HG02852 (cell line): ENCODE measurements at regions not wholly inside any gene's neighbourhood (a gene's known extent, or its start where the extent isn't known, plus 50 kb on each side); places are given as distances from the start of the nearest gene placed in this dataset.

ENCODE experiments used
- ATAC-seq: cut with Tn5 transposase; IDR thresholded peaks from one replicate; pipeline ENCODE4 v1.9.1; 2021; ENCODE audit warnings: mild to moderate bottlenecking, moderate library complexity; ENCODE audit not compliant: unreplicated experiment

GRCh38 chr3:154775821-154776548 lies 304.1 kb upstream of the MME start:
- no peak for ATAC-seq

GRCh38 chr3:154766765-154767503 lies 313.2 kb upstream of the MME start:
- ATAC-seq, result no peak

- ATAC-seq, result no peak
Measured at GRCh38 chr3:154764856-154765640, 315.1 kb upstream of the MME start.

DNA sequence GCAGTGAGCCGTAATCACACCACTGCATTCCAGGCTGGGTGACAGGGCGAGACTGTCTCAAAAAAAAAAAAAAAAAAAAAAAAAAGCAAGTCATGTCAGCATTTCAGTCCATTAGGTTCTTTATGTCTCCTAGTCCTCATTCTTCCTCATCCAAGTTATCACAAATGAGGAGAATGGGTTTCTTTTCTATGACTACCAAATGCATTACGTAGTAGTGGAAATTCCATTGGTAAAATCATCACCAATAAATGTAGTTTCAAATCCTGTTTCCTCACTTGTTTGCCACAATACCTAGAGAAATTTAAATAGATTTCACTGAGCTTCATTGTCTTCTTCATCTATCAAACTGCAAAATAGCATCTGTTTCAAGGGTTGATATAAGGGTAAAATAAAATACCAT lies 317.6 kb upstream of the MME start:
- ATAC-seq, result no peak

GRCh38 chr3:154759966-154760365 lies 320.2 kb upstream of the MME start:
- ATAC-seq, result no peak

DNA sequence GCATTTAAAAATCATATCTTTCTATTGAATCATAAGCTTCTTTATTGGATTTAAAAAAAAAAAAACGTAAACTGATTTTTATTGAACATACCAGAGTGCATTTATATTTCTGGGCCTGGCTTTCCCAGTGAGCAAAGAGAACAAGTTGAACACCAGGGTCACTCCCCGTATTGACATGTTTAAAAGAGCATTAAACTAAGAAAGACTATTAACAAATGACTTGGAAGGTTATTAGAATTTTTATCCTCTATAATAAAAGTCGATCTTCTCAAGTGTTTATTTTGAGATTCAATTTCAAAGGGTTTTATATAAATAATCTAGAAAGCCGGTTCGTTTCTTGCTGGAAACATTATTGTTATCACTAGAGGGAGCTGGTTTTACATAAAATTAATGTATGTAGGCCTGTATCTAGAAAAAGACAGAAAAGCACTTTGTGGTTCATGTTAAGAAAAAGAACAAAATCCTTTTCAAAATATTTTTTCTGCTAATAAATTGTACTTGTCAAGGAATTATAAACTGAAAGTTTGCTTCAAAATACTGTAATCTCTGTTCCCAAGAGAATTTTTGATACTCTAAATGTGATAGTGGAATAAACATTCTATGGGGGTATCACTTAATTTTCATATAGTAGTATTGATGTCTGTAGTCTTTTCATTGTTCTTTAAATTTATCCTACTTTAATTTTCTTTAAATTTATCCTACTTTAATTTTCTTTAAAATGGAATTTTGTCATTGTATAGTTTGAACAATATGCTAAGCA lies 321.8 kb upstream of the MME start:
- no peak for ATAC-seq

DNA sequence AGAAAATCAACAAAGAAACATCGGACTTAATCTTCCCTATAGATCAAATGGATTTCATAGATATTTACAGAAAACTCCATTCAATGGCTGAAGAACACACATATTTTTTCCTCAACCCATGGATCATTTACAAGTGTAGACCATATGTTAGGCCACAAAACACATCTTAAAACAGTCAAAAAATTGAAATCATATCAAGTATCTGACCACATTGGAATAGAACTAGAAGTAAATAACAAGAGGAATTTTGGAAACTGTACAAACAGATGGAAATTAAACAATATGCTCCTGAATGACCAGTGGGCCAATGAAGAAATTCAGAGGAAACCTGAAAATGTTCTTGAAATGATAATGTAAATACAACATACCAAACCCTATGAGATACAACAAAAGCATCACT lies 323.1 kb upstream of the GPR149 start:
- no peak for ATAC-seq

GRCh38 chr3:154749514-154749913 lies 319.5 kb upstream of the GPR149 start:
- ATAC-seq, result no peak

DNA sequence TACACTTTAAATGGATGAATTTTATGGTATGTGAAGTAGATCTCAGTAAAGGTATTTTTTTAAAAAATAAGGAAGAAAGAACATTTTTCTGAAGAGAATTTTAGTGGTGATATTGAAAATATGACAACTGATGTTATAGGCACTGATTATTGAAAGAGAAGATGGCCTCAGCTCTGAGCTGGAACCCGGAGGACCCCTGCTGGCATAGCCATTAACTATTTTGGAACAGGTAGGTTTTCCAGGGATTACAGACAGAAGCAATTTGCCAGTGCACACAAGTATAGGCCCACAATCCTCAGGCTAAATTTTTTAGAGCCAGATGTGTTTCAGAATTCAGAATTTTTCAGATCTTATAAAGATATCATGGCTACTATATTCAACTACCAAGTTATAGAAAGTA lies 315.9 kb upstream of the GPR149 start:
- no peak for ATAC-seq

- no peak for ATAC-seq
Measured at GRCh38 chr3:154745122-154745521, 315.1 kb upstream of the GPR149 start.

DNA sequence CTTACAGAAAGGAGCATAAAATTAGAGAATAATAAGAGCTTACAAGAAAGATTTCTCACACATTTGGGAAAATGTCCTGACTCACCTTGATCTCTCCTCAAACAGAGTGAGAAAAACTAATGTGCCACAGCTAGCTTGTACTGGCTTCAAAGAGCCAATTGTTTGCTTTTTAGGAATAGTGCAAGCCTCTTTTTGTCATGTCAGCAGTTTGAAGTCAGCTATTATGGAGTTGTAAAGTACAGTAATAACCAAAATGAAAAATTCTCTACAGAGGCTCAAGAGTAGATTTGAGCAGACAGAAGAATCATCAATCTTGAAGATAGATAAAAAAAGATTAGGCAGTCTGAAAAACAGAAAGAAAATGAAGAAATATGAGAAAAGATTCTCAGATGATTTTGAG lies 313.4 kb upstream of the GPR149 start:
- no peak for ATAC-seq

DNA sequence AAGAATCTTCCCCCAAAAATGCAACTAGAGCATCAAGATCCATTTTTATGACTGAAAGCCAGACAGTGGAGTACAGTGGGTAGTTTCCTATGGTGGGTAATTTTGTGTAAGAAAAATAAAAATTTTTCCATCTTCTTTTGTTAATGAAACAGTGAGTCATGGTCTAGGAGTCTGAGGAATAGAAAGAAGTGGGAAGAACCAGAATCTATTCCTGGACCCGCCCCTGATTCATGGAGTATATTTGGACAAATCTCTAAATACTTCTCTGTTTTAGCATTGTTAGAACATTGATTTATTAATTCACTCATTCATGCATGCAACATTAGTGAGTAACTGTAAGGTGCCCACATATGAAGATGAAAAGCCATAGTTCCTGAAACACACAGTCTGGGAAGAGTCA lies 304.5 kb upstream of the GPR149 start:
- ATAC-seq, result no peak

DNA sequence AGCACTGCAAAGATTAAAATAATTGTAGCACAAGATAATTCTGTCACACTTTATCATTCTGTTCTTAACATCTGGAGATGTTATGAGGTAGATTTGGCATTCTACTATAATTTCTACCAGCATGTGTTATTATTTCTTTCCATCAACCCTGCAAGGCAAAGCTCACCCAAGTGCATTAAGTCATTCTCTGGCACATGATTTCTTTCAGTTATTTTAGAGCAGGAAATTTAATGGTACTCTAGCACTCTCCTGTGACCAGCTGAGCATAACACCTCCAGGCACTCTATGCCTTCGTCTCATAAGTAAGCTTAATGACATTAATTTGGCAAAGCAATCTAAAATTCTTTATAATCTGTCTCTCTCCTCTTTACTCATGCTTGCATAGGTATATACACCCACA lies 300.2 kb upstream of the GPR149 start:
- ATAC-seq, result no peak

- ATAC-seq, result no peak
Measured at GRCh38 chr3:154729741-154730140, 299.8 kb upstream of the GPR149 start.

GRCh38 chr3:154728285-154728684 lies 298.3 kb upstream of the GPR149 start:
- no peak for ATAC-seq

- no peak for ATAC-seq
Measured at GRCh38 chr3:154720921-154721320, 290.9 kb upstream of the GPR149 start.

- ATAC-seq, result no peak
Measured at GRCh38 chr3:154718053-154718452, 288.1 kb upstream of the GPR149 start.

DNA sequence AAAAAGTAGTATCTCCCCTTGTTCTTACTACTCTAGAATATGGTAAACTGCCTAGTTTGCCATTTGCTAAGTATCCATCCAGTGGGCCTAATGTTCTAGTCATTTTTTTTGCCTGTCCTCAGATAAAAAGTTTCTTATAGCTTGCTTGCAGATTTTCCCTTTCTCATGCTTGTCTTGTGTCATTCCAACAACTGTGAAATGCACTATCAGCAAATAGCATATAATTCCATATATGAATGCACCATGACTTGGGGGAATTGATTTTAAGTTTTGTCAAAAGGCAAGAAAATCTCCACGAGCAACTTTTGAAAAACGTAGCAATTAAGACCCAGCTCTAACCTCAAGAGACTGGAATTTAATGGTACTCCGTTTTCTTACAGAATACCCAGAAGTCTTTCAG lies 286.2 kb upstream of the GPR149 start:
- ATAC-seq, result no peak

DNA sequence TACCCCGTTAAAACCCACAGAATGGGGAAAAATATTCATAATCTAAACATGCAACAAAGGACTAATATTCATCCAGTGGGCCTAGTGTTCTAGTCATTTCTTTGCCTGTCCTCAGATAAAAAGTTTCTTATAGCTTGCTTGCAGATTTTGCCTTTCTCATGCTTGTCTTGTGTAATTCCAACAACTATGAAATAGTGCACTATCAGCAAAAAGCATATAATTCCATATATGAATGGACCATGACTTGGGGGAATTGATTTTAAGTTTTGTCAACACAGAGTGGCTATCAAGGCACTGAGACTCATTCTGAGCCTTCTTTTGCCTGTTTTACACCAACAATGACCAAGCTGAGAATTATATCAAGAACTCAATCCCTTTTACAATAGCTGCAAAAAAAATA lies 278.6 kb upstream of the GPR149 start:
- ATAC-seq, result no peak

DNA sequence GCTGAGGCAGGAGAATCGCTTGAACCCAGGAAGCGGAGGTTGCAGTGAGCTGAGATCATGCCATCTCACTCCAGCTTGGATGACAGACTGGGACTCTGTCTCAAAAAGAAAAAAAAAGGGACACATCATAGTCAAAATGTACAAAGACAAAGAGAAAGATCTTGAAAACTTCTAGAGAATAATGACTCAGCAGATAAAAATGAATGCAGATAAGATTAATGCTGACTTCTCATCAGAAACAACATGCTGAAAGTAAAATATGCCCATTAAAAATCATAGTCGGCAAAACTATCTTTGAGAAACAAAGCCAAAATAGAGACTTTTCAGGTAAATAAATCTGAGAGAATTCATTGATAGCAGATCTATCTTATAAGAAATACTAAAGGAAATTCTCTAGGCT lies 271.1 kb upstream of the GPR149 start:
- ATAC-seq, result no peak

GRCh38 chr3:154690413-154690812 lies 260.4 kb upstream of the GPR149 start:
- ATAC-seq, result peak; percentile 76
